Esophagus muscularis mucosa (tissue), 4 donors: ENCODE measurements at regions not wholly inside any gene's neighbourhood (a gene's known extent, or its start where the extent isn't known, plus 50 kb on each side); places are given as distances from the start of the nearest gene placed in this dataset.

Experiments
- DNase-seq: peaks from one replicate; pipeline ENCODE4 v3.0.0-alpha.2; 2017; ENCODE audit errors: extremely low spot score
- H3K27ac ChIP-seq, 4 donors: fragments of 200-600 bp; sonication (generic); replicated peaks in 1 of 4; 1 replicate in 3 of 4; 2 replicates in 1 of 4; pipeline ENCODE4 v1.5.1; 2016 to 2019; ENCODE audit warnings: mild to moderate bottlenecking in 1 of 4
- H3K27me3 ChIP-seq, 4 donors: fragments of 200-600 bp; sonication (generic); one replicate each; pipeline versions ENCODE4 v1.5.1 to v1.6.0; 2016 to 2019
- H3K36me3 ChIP-seq, 4 donors: fragments of 200-600 bp; sonication (generic); one replicate each; pipeline ENCODE4 v1.5.1; 2016 to 2019
- H3K4me1 ChIP-seq, 4 donors: fragments of 200-600 bp; sonication (generic); one replicate each; pipeline ENCODE4 v1.5.1; 2016 to 2019
- H3K4me3 ChIP-seq, 4 donors: fragments of 200-600 bp; sonication (generic); 1 replicate in 2 of 4; 2 replicates in 2 of 4; pipeline ENCODE4 v1.5.1; 2016 to 2019; ENCODE audit warnings: mild to moderate bottlenecking in 4 of 4, moderate library complexity in 1 of 4
- H3K9me3 ChIP-seq, 4 donors: fragments of 200-600 bp; sonication (generic); 1 replicate in 3 of 4; 2 replicates in 1 of 4; pipeline ENCODE4 v1.5.1; 2016 to 2019
- CTCF ChIP-seq, 3 experiments: fragments of 200-600 bp in 2 of 3; fragments of 450-650 bp in 1 of 3; sonication (generic) in 2 of 3; IDR thresholded peaks; one replicate each; pipeline ENCODE4 v1.5.1; 2017 to 2019; ENCODE audit warnings: antibody characterized with exemption in 3 of 3, mild to moderate bottlenecking in 2 of 3, moderate library complexity in 1 of 3
- EP300 ChIP-seq: sonication (generic); formaldehyde crosslinking; IDR thresholded peaks from one replicate; pipeline ENCODE4 v1.6.1; 2017; ENCODE audit warnings: antibody characterized with exemption
- POLR2A ChIP-seq: fragments of 450-650 bp; IDR thresholded peaks from one replicate; pipeline ENCODE4 v1.6.1; 2017; ENCODE audit warnings: antibody characterized with exemption, moderate library complexity, mild to moderate bottlenecking, low read depth
- POLR2AphosphoS5 ChIP-seq, 2 donors: sonication (generic); formaldehyde crosslinking; IDR thresholded peaks; one replicate each; pipeline ENCODE4 v1.6.1; 2017; ENCODE audit warnings: antibody characterized with exemption in 2 of 2
- WGBS: methylation state at CpG from one replicate; pipeline ENCODE4 v1.1.5; 2018; 5-methylcytosine and 5-hydroxymethylcytosine counted together
- intact Hi-C: fragments of 100-400 bp; cut with DNase I; formaldehyde crosslinking; loops from one replicate; pipeline ENCODE4 v1.15.1; 2023

GRCh38 chr4:132395561-132395960 lies 753.5 kb upstream of the PCDH10 start:
- H3K4me3 ChIP-seq: no peak overlapping the region
- no peaks in the 10 kb centered on the region for H3K36me3 ChIP-seq
- 57% methylated on average over 1 of the region's 1 CpG for WGBS
- H3K9me3 ChIP-seq: no peaks in the 10 kb centered on the region
- TF ChIP-seq POLR2A (no peak), CTCF (IDR thresholded peaks at IDR 0.05) (no peak), EP300 (no peak), POLR2AphosphoS5 (IDR thresholded peaks at IDR 0.05) (no peak)
- DNase-seq: no peak
- H3K4me1 ChIP-seq: no peaks in the 10 kb centered on the region
- intact Hi-C loops: no loop called here
- H3K27ac ChIP-seq: no peak overlapping the region
- H3K27me3 ChIP-seq: no peaks in the 10 kb centered on the region

GRCh38 chr4:132396636-132397035 lies 752.5 kb upstream of the PCDH10 start:
- H3K4me3 ChIP-seq: no peak overlapping the region
- no peaks in the 10 kb centered on the region for H3K27me3 ChIP-seq
- H3K9me3 ChIP-seq: no peaks in the 10 kb centered on the region
- H3K36me3 ChIP-seq: no peaks in the 10 kb centered on the region
- no peaks in the 10 kb centered on the region for H3K4me1 ChIP-seq
- intact Hi-C loops: no loop called here
- WGBS: 71% methylated on average over 1 of the region's 1 CpG
- TF ChIP-seq CTCF (IDR thresholded peaks at IDR 0.05) (no peak), POLR2A (no peak), POLR2AphosphoS5 (IDR thresholded peaks at IDR 0.05) (no peak), EP300 (no peak)
- no peak for DNase-seq
- H3K27ac ChIP-seq: no peak overlapping the region

DNA sequence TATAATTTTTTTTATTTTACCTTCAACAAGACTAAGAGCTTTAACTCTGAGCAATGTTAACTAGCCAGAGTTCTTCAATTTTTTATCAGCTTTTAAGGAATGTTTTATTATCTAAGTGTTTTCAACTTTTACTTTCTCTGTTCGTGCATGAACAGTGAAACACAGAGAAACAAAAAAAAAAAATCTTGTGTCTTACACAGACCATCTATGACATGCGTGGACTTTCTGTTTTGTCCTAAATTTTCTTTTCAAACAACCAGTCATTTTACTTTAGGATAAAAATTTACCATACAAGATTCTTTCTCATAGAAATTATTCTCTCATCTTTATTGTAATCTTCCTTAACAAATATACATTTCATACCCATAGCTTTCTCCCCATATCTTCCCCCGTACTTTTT lies 731.9 kb upstream of the PCDH10 start:
- no peaks in the 10 kb centered on the region for H3K9me3 ChIP-seq
- no peaks in the 10 kb centered on the region for H3K4me1 ChIP-seq
- no peak for DNase-seq
- H3K27ac ChIP-seq: no peak overlapping the region
- no peak overlapping the region for H3K4me3 ChIP-seq
- 66% methylated on average over 3 of the region's 3 CpGs for WGBS
- no peaks in the 10 kb centered on the region for H3K27me3 ChIP-seq
- intact Hi-C loops: no loop called here
- no peaks in the 10 kb centered on the region for H3K36me3 ChIP-seq
- no peak for TF ChIP-seq POLR2AphosphoS5 (IDR thresholded peaks at IDR 0.05)
- no peak for TF ChIP-seq EP300
- TF ChIP-seq POLR2A: no peak
- TF ChIP-seq CTCF (IDR thresholded peaks at IDR 0.05): no peak

DNA sequence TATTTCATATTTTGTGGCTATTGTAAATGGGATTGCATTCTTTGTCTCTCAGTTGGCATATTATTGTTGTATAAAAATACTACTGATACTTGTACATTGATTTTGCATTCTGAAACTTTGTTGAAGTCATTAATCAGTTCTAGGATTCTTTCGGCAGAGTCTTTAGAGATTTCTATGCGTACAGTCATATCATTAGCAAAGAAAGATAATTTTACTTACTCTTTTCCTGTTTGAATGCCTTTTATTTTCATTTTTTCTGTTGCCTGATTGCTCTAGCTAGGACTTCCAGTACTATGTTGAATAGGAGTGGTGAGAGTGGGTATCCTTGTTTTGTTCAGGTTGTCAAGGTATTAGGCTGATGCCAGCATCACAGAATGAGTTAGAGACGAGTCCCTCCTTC lies 722.0 kb upstream of the PCDH10 start:
- H3K4me1 ChIP-seq: no peaks in the 10 kb centered on the region
- intact Hi-C loops: no loop called here
- H3K4me3 ChIP-seq: no peak overlapping the region
- TF ChIP-seq POLR2AphosphoS5 (IDR thresholded peaks at IDR 0.05) (no peak), CTCF (IDR thresholded peaks at IDR 0.05) (no peak), POLR2A (no peak), EP300 (no peak)
- H3K27me3 ChIP-seq: no peaks in the 10 kb centered on the region
- DNase-seq: no peak
- peaks cover 0 to 3% (median 0%) of the 10 kb centered on the region in 4 donors for H3K9me3 ChIP-seq
- 83% methylated on average over 3 of the region's 3 CpGs for WGBS
- H3K36me3 ChIP-seq: no peaks in the 10 kb centered on the region
- no peak overlapping the region for H3K27ac ChIP-seq

GRCh38 chr4:132437117-132437516 lies 712.0 kb upstream of the PCDH10 start:
- no peak overlapping the region for H3K4me3 ChIP-seq
- no peaks in the 10 kb centered on the region for H3K9me3 ChIP-seq
- H3K4me1 ChIP-seq: no peaks in the 10 kb centered on the region
- no peak for DNase-seq
- no peaks in the 10 kb centered on the region for H3K27me3 ChIP-seq
- no peaks in the 10 kb centered on the region for H3K36me3 ChIP-seq
- no peak overlapping the region for H3K27ac ChIP-seq
- TF ChIP-seq EP300 (no peak), CTCF (IDR thresholded peaks at IDR 0.05) (no peak), POLR2A (no peak), POLR2AphosphoS5 (IDR thresholded peaks at IDR 0.05) (no peak)
- intact Hi-C loops: no loop called here
